ENCODE measurements at regions not wholly inside any gene's neighbourhood (a gene's known extent, or its start where the extent isn't known, plus 50 kb on each side); places are given as distances from the start of the nearest gene placed in this dataset.

- TF ChIP-seq CTCF (IDR thresholded peaks at IDR 0.05; ENCODE audit: unreplicated experiment), result no peak
- DNase-seq (ENCODE audit: low spot score, unreplicated experiment), result no peak
- H3K9me3 Mint-ChIP-seq (ENCODE audit: low read depth), result peaks cover 3% of the 10 kb centered on the region
- no peak overlapping the region for H3K4me3 Mint-ChIP-seq (ENCODE audit: low read depth)
- H3K36me3 Mint-ChIP-seq (ENCODE audit: insufficient read depth), result no peaks in the 10 kb centered on the region
- H3K27ac Mint-ChIP-seq, result no peak overlapping the region
- no peaks in the 10 kb centered on the region for H3K4me1 Mint-ChIP-seq (ENCODE audit: low read depth)
- no peaks in the 10 kb centered on the region for H3K27me3 Mint-ChIP-seq
Observed at GRCh38 chr3:132840201-132840700, 118.0 kb upstream of the NPHP3 start.

GRCh38 chr3:132838477-132838876, 116.3 kb upstream of the NPHP3 start:
- Mint-ChIP-seq H3K9me3 (ENCODE audit: low read depth) (peaks cover 3% of the 10 kb centered on the region), H3K4me3 (ENCODE audit: low read depth) (no peak overlapping the region), H3K27ac (no peak overlapping the region), H3K36me3 (ENCODE audit: insufficient read depth) (no peaks in the 10 kb centered on the region), H3K4me1 (ENCODE audit: low read depth) (no peaks in the 10 kb centered on the region), H3K27me3 (no peaks in the 10 kb centered on the region)
- no peak for TF ChIP-seq CTCF (IDR thresholded peaks at IDR 0.05; ENCODE audit: unreplicated experiment)
- DNase-seq (ENCODE audit: low spot score, unreplicated experiment), result no peak

- DNase-seq (ENCODE audit: low spot score, unreplicated experiment), result no peak
- Mint-ChIP-seq H3K4me1 (ENCODE audit: low read depth) (no peaks in the 10 kb centered on the region), H3K36me3 (ENCODE audit: insufficient read depth) (no peaks in the 10 kb centered on the region), H3K27me3 (no peaks in the 10 kb centered on the region), H3K27ac (no peak overlapping the region), H3K9me3 (ENCODE audit: low read depth) (peaks cover 3% of the 10 kb centered on the region), H3K4me3 (ENCODE audit: low read depth) (no peak overlapping the region)
- TF ChIP-seq CTCF (IDR thresholded peaks at IDR 0.05; ENCODE audit: unreplicated experiment), result no peak
Observed at GRCh38 chr3:132837615-132838014, 115.4 kb upstream of the NPHP3 start.

- Mint-ChIP-seq H3K4me3 (ENCODE audit: low read depth) (no peak overlapping the region), H3K4me1 (ENCODE audit: low read depth) (no peaks in the 10 kb centered on the region), H3K9me3 (ENCODE audit: low read depth) (peaks cover 3% of the 10 kb centered on the region), H3K27me3 (no peaks in the 10 kb centered on the region), H3K27ac (no peak overlapping the region), H3K36me3 (ENCODE audit: insufficient read depth) (no peaks in the 10 kb centered on the region)
- TF ChIP-seq CTCF (IDR thresholded peaks at IDR 0.05; ENCODE audit: unreplicated experiment), result no peak
- no peak for DNase-seq (ENCODE audit: low spot score, unreplicated experiment)
Observed at GRCh38 chr3:132834356-132834755, 112.1 kb upstream of the NPHP3 start.

GRCh38 chr3:132829101-132829500, 106.9 kb upstream of the NPHP3 start:
- no peak overlapping the region for H3K4me3 Mint-ChIP-seq (ENCODE audit: low read depth)
- H3K27ac Mint-ChIP-seq, result no peak overlapping the region
- H3K9me3 Mint-ChIP-seq (ENCODE audit: low read depth), result no peaks in the 10 kb centered on the region
- no peaks in the 10 kb centered on the region for H3K4me1 Mint-ChIP-seq (ENCODE audit: low read depth)
- TF ChIP-seq CTCF (IDR thresholded peaks at IDR 0.05; ENCODE audit: unreplicated experiment), result no peak
- no peaks in the 10 kb centered on the region for H3K27me3 Mint-ChIP-seq
- no peaks in the 10 kb centered on the region for H3K36me3 Mint-ChIP-seq (ENCODE audit: insufficient read depth)
- DNase-seq (ENCODE audit: low spot score, unreplicated experiment), result no peak

Measured in progenitor cell of endocrine pancreas (in vitro differentiated cells).